NCI-H2171 (cell line): ENCODE measurements at regions not wholly inside any gene's neighbourhood (a gene's known extent, or its start where the extent isn't known, plus 50 kb on each side); places are given as distances from the start of the nearest gene placed in this dataset.

ENCODE experiments used
- DNase-seq: peaks from one replicate; lab custom pipeline; 2025; lab: John Stamatoyannopoulos, UW

DNA sequence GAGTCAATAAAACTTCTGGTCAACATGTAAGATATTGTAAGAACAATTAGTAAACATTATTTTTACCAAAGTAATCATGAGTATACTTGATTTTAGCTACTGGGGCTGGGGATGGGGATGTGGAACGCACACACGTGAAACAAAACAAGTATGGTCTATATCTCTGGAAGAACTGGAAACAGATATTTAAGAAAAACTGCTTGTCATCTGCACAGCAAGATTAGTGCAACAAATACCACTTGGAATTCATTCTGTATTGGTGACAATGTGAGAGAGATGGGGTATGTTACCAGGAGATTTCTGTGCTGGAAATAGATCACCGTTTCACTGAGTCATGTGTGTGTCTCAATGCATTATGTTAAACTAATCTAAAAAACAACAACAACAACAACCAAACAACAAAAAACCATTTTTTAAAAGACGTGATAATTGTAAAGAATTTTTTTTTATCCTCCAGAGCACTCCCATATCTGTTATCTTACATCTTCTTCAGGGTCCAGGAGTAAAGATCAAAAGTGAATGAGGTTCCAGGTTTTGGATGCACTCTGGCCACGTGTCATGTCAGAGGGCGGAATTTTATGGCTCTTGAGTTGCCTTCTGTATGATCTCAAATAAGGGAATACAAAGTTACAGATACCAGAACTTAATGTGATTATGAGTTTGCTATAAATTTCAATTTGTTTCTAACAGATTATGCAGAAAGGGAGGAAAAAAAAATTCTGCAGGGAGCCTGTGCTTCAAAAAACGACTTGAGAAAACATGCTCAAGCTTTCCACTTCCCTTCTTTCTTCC is 153.0 kb downstream of the BBOX1 start:
- no peak for DNase-seq

DNA sequence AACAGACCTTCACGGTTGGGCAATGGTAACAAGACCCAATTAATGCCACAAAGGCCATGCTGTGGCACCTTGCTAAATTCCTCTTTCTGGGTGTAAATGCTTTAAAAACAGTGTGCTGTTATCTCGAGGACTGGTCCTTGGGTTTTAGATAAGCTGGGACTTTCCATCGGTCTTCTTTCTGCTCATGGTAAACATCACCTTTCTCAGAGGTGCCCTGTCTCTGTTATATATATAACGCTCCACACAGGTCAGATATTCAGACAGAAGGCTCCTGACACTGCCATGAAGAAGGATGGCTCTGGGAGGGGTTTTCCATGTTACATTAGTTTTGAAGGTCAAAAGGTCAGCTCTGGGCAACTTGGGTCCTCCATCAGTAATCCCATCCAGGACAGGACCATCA is 151.6 kb downstream of the BBOX1 start:
- no peak for DNase-seq

DNA sequence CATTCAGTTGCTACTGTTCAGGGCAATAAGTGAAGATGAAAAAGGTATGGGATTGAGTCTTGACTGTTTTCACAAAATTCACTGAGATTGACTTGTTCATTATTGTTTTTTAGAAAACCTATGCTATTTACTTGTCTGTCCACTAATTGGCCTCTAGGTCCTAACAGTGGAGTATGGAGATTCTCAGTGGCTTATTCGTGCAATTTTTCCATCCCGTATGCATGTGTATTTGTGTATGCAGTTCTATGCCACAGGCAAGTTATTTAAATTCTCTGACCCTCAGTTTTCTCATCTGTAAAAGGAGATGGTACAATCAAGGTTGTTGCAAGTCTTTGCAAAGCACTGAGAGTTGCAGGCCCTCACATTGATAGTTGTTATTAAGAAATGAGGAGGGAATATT is 151.0 kb downstream of the BBOX1 start:
- DNase-seq: no peak

DNA sequence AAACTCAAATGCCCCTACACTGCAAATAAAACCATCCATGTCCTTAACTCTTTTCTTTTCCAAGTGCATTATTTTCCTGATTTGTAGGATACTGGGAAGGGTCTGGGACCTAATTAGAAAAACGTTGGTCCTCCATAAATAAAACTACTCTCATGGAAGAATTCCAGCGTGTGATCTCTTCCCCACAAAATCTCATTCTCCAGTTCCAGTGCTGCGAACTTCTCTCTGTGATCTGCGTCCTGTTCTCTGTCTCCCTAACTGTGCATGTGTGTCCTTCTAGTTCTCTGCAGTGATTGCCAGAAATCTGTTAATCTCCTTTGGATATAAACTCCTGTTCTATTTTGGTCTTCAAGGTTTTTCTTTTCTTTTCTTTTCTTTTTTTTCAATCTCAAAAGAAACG is 148.1 kb downstream of the BBOX1 start:
- DNase-seq: no peak

DNA sequence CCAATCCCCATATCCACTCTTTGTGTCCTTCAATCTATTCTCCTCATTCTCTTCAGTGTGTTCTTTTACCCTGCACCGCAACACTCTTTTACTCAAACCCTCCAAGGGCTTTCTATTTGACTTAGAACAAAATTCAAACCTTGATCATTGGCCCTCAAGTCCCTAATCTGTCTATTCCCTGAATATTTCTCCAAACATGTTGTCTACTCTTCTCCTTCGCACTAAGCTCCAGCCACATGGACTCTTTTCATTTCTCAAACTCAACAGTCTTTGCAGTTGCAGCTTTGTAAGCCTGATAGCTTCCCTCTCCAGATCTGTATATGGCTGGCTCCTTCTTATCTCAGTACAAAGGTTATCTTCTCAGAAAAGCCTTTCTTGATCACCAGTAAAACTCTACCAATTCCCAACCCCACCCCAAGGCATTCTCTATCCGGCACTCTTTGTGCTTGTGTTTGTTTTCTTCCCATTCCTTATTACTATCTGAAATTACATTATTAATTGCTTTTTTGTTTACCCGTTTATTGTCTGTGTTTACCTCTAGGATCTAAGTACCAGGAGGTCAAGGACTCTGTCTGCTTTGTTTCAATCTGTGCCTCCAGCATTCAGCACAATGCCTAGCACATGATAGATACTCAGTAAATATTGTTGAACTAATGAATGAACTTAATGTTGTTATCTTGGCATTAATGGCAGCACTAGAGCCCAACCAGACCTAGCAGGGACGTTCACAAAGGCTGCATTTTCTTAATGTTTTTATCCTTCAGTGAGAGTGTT is 147.4 kb downstream of the BBOX1 start:
- DNase-seq: no peak

DNA sequence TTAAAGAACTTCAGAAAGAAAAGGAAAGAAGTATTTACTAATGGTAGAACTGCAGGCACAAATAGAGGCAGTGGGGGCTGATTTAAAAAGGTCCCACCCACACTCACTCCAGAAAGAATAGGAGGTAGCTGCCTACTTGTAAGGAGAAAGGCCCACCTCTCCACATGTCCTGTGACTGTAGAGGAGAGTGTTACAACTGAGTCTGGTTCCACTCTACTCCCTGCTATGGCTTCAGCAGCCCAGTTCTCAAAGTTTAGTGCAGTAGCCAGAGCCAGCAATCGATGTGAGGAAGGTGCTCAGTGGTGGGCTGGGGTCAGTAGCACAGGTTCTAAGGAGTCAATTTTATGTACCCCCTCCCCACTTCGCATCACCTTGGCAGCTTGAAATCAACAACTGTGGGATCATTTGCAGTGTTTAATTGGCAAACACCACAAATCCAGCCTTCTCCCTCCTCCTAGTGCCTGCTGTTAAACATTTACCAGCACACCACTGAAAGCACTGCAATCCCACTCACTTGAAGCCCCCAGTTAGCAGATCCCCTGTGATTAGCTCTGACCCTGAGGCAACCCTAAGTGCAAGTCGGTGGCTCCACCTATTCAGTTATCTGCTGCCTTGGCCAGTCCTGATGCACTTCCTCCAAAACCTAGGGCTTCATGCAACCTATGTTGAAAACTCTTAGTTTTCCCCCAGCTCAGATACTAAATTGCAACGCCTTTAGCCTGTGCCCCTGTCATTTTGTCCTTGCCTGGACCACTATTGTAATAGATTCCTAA is 146.6 kb downstream of the BBOX1 start:
- DNase-seq: no peak

DNA sequence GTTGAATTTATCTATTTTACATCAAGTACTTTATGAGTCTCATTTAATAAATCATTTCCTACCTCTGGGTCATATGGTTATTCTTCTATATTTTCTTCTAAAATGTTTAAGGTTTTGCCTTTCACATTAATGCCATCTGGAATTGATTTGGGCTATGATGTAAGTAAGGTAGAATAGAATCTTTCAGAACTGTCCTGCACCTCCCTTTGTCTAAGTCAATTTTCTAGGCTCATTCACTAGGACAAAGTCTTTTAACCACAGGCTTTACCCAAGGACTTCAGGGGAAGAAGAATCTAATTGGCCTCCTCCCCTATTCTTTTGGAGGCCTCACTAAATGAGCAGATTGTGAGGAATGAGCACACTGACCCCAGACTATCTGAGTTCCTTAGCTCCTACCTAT is 146.0 kb downstream of the BBOX1 start:
- DNase-seq: no peak

DNA sequence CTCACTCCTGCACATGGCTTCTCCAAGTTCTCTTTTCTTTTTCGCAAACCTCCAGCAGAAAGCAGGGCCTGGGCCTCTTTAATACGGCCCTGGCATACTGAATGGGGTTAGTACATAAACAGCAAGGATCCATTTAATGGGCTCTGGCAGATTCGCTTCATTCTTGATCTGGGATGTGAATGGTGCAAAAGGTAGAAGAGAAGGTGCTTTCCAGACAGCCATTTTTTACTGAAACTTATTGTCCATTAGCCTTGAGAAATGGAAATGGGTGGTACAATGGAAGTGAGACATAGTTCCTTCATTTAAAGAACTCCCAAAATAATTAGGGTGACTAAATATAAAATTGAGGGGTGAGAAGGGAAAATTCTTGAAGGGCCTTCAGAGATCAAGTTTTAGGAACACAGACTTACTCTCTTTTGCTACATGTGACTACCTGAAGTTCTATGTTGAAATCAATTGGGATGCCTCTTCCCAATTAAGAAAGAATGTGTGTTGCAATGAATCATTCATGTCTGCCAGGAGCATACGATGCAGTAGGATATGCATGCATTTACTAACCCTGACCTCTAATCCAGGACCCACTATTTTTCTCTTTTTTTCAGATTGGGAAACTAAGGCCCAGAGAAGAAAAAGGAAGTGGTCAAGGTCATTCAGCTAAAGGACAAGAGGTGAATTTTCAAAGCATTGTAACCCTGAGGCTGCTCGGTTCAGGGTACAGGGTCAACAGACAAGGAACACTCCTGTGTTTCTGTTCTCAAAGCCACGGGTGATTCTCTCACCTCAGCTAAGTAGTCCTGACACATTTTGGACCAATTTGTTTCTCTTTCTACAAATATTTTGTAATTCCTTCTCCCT is 144.1 kb downstream of the BBOX1 start:
- no peak for DNase-seq

DNA sequence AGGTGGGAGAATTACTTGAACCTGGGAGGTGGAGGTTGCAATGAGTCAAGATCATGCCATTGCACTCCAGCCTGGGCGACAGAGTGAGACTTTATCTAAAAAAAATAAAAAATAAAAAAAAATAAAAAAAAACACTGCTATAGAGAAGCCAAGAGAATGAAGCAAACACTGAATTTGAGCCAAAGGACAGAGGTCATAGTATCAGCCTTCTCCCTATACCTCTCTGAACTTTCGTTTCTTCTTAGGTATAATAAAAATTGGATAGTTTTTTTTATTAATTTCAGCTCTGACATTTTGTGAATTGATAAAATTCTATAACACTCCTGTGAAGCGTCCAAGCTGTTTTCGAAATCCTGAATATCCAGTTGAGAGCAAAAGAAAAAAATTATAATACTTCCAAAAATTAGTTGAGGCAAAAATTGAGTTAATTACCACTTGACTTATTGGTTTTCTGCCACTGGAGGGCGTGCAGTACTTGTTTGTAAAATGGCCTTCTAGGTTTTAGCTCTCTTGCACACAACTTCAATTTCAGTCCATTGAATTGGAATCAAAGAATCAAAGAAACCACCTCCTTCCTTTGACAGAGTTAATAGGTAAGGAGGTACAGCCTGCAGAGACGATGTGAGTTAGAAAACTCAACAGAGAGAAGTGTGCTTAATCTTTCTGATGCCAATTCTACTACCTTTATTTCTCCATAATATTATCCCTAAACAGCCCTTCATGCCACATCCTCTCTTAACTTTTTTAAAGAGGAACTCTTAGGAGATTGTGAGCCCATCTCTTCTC is 143.2 kb downstream of the BBOX1 start:
- peak; percentile 66 for DNase-seq

DNA sequence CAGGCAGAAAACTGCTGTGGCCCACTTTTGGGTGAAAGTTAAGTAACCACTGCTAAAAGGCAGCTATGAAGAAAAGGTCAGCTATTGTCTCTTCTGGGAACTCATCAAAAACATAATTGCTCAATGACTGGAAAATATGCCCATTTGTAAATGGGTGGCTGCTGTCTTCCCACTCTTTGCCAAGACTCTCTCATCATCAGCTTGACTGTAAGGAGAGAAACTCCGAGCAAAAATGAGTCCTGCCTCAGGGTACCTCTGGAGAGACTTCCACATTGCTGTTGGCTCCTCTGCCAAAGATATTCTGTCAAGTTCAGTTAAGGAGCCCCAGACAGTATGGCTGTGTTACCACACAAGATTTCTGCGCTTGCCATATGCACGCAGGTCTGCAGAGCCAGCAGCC is 138.7 kb downstream of the BBOX1 start:
- no peak for DNase-seq

DNA sequence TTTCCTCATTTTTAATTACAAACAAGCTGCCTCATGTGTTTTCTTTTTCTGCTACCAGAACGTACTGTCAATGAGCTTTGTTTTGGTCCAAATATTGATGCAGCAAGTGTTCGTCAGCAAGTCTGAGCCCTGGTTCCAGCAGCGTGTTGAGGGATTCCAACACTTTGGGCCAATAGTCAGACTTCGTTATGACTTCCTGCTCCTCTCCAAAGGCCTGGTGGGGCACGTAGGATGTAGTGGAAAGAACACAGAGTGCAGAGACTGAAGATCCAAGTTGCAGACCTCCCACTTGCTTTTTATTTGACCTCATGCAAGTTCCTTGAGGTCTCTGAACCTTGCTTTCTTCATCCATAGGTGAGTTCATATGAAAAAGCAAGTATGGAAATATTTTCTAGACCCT is 138.2 kb downstream of the BBOX1 start:
- DNase-seq: no peak
